ENCODE measurements at regions not wholly inside any gene's neighbourhood (a gene's known extent, or its start where the extent isn't known, plus 50 kb on each side); places are given as distances from the start of the nearest gene placed in this dataset.
A peak's percentile ranks its signal among the peaks of the same experiment; 100 is the strongest.
"Not testable (repeated sequence)": the region's sequence is repeated elsewhere in the genome, so short reads cannot be mapped to it uniquely, and the experiment has no call there.

- DNase-seq: peak; percentile 91
Observed at GRCh38 chr6:135722679-135723078, 128.8 kb upstream of the PDE7B start.

GRCh38 chr6:135728589-135728988, 122.9 kb upstream of the PDE7B start:
- no peak for DNase-seq

- DNase-seq: no peak
Observed at GRCh38 chr6:135731116-135731515, 120.4 kb upstream of the PDE7B start.

DNA sequence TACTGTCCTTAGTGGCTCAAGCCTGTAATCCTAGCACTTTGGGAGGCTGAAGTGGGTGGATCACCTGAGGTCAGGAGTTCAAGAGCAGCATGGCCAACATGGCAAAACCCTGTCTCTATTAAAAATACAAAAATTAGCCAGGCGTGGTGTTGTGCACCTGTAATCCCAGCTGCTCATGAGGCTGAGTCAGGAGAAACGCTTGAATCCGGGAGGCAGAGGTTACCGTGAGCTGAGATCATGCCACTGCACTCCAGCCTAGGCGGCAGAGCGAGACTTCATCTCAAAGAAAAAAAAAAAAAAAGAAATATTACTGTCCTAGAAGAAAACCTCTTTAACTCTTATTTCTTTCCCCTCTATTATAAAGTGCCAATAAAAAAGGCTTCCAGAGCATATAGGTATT, 115.2 kb upstream of the PDE7B start:
- DNase-seq: not testable (repeated sequence)

DNA sequence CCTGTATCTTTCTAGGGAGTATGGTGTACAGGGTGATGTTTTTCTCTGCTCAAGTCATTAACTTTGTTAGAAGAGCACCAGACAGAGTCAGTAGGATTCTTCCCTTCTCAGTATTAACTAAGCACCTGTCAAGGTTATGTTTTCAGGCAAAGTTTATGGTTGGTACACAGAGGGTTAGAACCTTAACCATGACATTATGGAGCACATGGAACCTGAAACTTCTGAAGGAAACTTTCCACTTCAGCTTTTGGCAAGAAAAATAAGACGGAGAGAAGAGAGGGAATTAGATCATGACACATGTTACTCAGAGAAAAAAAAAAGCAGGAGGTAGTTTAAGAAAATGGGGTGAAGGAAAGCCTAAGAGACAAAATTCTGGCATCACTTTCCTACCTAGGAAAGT, 112.9 kb upstream of the PDE7B start:
- DNase-seq: no peak

DNA sequence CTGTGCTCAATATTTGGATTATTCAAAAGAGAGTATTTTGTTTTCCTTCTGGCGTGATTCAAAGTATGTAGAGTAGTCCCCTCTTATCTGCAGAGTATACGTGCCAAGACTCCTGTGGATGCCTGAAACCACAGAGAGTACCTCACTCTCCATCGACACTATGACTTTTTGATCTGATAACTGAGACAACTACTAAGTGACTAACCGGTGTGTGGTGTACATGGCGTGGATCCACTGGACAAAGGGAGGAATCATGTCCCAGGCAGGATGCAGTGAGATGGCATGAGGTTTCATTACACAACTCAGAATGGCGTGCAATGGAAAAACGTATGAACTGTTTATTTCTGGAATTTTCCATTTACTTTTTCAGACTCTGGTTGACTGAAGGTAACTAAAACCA, 112.2 kb upstream of the PDE7B start:
- DNase-seq: peak; percentile 54

- DNase-seq: no peak
Observed at GRCh38 chr6:135740580-135740979, 110.9 kb upstream of the PDE7B start.

DNA sequence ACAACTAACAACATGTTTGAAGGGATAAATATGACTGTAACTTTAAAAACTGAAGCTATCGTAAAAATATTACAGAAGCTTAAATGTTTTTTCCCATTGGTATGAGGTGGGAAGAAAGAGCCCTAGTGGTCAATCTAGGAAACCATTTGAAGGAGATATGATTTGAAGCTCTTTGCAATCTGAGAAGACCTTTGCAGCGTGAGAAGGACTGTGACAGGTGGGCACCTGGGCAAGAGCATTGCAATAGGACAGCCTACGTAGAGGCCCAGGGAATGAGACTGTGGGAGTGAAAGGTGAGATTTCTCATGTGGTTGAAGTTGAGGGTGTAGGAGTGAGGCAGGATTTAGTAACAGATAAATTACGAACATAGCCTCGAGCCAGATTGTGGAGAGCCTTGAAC, 108.0 kb upstream of the PDE7B start:
- DNase-seq: no peak

GRCh38 chr6:135748189-135748588, 103.3 kb upstream of the PDE7B start:
- DNase-seq: no peak

DNA sequence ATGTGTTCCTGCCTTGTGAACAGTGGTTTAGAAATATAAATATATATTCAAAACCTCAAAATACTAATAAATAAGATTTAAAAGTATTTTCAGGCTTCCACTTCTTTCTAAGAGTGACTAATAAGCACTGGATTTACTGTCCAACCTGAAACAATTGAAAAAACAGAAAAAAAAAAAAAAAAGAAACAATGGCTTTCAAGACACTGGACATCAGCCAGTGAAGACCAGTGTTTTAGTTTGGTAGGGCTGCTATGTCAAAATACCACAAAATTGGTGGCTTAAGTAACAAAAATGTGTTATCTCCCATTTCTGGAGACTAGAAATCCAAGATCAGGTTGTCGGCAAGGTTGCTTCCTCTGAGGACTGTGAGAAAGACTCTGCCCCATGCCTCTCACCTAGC, 101.4 kb upstream of the PDE7B start:
- peak; percentile 10 for DNase-seq

DNA sequence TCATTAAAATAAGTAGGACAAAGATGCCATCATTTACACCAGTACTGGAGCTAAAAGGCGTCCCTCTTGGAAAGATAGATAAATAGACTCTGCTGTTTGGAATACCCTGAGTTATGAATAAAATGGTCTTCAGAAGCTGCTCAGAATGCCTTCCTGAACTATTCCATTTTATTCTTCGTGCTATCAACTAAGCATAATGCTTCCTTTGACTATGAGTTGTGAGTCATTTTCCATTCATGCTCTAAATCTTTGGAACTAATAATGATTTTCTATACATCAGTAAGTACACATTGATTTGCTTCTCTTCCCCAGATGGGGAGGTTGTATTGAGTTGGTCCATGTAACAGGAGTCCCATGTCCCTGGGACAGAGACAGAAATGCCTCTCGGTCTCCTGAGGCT, 98.3 kb upstream of the PDE7B start:
- DNase-seq: no peak

DNA sequence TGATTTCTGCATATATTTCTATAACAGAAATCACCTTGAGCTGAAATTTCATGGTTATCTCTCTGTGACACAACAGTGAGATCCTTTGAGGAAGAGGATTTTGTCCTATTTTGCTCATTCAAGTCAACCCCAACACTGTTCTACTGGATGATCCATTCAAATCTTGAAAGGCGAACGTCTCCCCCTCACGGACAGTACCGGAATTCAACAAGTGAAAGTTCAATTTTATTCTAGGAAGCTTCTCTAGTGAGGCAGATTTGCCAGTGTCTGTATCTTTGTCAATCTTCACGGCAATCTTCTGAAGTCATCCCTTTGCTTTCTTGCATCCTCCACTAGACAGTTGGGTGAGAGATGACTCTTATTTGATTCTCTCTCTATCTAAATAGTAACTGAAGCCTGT, 91.7 kb upstream of the PDE7B start:
- DNase-seq: peak; percentile 14

GRCh38 chr6:135774006-135774405, 77.5 kb upstream of the PDE7B start:
- DNase-seq: no peak

DNA sequence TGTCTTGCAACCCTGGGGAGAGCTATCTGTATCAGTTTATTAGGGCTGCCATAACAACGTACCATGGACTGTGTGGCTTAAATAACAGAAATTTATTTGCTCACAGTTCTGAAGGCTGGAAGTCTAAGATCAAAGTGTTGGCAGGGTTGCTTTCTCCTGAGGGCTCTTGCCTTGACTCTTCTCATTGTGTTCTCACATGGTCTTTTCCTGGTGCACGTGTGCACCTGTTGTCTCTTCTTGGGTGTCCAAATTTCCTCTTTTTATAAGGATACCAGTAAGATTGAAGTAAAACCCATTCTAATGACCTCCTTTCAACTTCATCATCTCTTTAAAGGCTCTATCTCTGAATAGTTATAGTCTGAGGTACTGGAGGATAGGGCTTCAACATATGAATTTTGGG, 72.3 kb upstream of the PDE7B start:
- no peak for DNase-seq

- DNase-seq: no peak
Observed at GRCh38 chr6:135780326-135780725, 71.2 kb upstream of the PDE7B start.

DNA sequence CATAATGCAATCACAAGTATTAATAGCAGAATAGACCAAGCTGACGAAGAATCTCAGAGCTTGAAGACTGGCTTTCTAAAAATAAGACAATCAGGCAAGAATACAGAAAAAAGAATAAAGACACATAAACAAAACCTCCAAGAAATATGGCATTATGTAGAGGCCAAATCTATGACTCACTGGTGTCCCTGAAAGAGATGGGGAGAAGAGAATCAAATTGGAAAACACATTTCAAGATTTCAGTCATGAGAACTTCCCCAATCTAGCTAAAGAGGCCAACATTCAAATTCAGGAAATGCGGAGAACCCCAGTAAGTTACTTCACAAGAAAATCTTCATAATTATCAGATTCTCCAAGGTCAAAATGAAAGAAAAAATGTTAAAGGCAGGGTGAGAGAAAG, 69.0 kb upstream of the PDE7B start:
- DNase-seq: peak; percentile 4

GRCh38 chr6:135784507-135784906, 67.0 kb upstream of the PDE7B start:
- no peak for DNase-seq

DNA sequence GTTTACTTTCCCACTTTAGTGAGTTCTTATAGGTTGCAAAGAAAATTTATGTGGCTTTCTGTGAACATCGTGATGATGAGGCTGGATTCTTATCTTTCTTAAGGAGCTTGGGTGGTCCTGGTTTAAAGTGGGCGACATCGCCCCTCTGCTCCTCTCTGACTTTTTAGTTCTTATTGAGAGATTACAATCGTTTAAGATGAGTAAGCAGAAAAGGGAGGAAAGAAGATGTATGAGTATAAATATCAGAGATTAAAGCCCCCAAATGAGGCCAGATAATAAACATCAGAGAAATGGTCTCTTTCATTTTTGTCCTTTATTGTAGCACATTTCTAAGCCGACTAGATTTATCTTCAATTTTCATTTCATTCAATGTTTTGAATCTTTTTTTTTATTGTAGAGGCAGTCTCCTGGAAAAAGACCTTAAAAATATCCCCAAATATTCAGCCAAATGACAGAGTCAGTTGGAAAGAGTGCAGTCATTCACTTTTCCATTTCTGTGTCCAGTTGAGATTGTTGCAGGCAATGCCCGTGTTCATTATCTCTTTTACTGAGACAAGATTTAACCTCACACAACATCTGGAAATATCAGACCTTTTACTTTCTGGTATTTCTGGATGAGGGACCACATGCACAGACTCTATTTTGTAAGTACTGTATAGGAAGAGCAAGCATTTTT, 62.0 kb upstream of the PDE7B start:
- DNase-seq: no peak

- no peak for DNase-seq
Observed at GRCh38 chr6:135791441-135791840, 60.1 kb upstream of the PDE7B start.

- DNase-seq: peak; percentile 6
Observed at GRCh38 chr6:135796643-135797305, 54.7 kb upstream of the PDE7B start.

DNA sequence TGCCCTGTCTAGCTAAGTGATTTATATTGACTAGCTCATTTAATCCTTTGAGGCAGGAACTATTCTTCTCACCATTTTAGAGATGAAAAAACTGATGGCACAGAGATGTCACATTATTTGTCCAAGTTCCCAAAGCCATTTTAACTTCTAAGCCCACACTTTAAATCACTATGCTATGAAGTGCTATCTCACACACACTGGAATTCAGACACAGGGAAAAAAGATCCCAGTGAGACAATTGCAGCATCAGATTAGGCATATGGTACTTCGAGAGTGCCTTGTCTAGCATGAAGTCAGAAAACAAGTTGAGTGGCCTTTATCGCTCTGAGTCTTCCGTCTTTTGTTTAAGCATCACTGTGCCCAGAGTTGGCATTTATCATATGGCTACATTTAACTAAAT, 54.1 kb upstream of the PDE7B start:
- no peak for DNase-seq

- DNase-seq: no peak
Observed at GRCh38 chr6:135798751-135799515, 52.6 kb upstream of the PDE7B start.
